Transverse colon (tissue), 4 donors: ENCODE measurements at regions not wholly inside any gene's neighbourhood (a gene's known extent, or its start where the extent isn't known, plus 50 kb on each side); places are given as distances from the start of the nearest gene placed in this dataset.

ENCODE experiments used
- POLR2AphosphoS5 ChIP-seq, 3 donors: sonication (generic); formaldehyde crosslinking; IDR thresholded peaks; one replicate each; pipeline ENCODE4 v1.6.1; 2016; ENCODE audit warnings: antibody characterized with exemption in 3 of 3
- TF ChIP-seq, protein P1 (sequence below), 5 experiments: fragments of 200-600 bp in 3 of 5; fragments of 450-650 bp in 2 of 5; sonication (generic) in 3 of 5; IDR thresholded peaks; 1 replicate in 2 of 5; 2 replicates in 3 of 5; pipeline ENCODE4 v1.5.1; 2016 to 2017; ENCODE audit warnings: antibody characterized with exemption in 5 of 5, inconsistent platforms in 3 of 5, mild to moderate bottlenecking in 2 of 5, moderate library complexity in 1 of 5

- TF ChIP-seq, protein P1, sequence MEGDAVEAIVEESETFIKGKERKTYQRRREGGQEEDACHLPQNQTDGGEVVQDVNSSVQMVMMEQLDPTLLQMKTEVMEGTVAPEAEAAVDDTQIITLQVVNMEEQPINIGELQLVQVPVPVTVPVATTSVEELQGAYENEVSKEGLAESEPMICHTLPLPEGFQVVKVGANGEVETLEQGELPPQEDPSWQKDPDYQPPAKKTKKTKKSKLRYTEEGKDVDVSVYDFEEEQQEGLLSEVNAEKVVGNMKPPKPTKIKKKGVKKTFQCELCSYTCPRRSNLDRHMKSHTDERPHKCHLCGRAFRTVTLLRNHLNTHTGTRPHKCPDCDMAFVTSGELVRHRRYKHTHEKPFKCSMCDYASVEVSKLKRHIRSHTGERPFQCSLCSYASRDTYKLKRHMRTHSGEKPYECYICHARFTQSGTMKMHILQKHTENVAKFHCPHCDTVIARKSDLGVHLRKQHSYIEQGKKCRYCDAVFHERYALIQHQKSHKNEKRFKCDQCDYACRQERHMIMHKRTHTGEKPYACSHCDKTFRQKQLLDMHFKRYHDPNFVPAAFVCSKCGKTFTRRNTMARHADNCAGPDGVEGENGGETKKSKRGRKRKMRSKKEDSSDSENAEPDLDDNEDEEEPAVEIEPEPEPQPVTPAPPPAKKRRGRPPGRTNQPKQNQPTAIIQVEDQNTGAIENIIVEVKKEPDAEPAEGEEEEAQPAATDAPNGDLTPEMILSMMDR (IDR thresholded peaks at IDR 0.05): no peak
- TF ChIP-seq POLR2AphosphoS5 (IDR thresholded peaks at IDR 0.05): no peak
Observed at GRCh38 chr9:117564839-117565238, 139.4 kb upstream of the TLR4 start.
